ENCODE measurements at regions not wholly inside any gene's neighbourhood (a gene's known extent, or its start where the extent isn't known, plus 50 kb on each side); places are given as distances from the start of the nearest gene placed in this dataset.
"Not testable (repeated sequence)": the region's sequence is repeated elsewhere in the genome, so short reads cannot be mapped to it uniquely, and the experiment has no call there.

- Histone ChIP-seq H3K9me3 (ENCODE audit: control insufficient read depth in 1 of 2, low read length in 2 of 2) (no peaks in the 10 kb centered on the region), H3K27ac (ENCODE audit: low read depth, low read length) (no peak overlapping the region), H3K36me3 (ENCODE audit: insufficient read depth, low read length) (no peaks in the 10 kb centered on the region), H3K27me3 (ENCODE audit: insufficient read depth, low read length) (no peaks in the 10 kb centered on the region), H3K4me3 (ENCODE audit: low read length in 2 of 2) (no peak overlapping the region), H3K4me1 (ENCODE audit: insufficient read depth, low read length) (no peaks in the 10 kb centered on the region)
- intact Hi-C loops (cut with micrococcal nuclease) = no loop called here
- H3K27ac Mint-ChIP-seq = no peak overlapping the region
- POLR2A ChIA-PET (ENCODE audit: partially characterized antibody) = no interaction called here
- CTCF ChIA-PET (ENCODE audit: partially characterized antibody) = no interaction called here
- H3K27me3 Mint-ChIP-seq = no peaks in the 10 kb centered on the region
- no peak for DNase-seq
- no peaks in the 10 kb centered on the region for H3K36me3 Mint-ChIP-seq
- no peaks in the 10 kb centered on the region for H3K4me1 Mint-ChIP-seq
- no peak overlapping the region for H3K4me3 Mint-ChIP-seq
- H3K9me3 Mint-ChIP-seq = peaks cover 0 to 6% (median 0%) of the 10 kb centered on the region in 8 donors
These were observed 221.0 kb upstream of the ANKRD50 start for GRCh38 chr4:124933521-124933920.

- H3K4me1 Mint-ChIP-seq = no peaks in the 10 kb centered on the region
- Histone ChIP-seq H3K9me3 (ENCODE audit: control insufficient read depth in 1 of 2, low read length in 2 of 2) (no peaks in the 10 kb centered on the region), H3K27ac (ENCODE audit: low read depth, low read length) (no peak overlapping the region), H3K27me3 (ENCODE audit: insufficient read depth, low read length) (no peaks in the 10 kb centered on the region), H3K4me3 (ENCODE audit: low read length in 2 of 2) (no peak overlapping the region), H3K4me1 (ENCODE audit: insufficient read depth, low read length) (no peaks in the 10 kb centered on the region), H3K36me3 (ENCODE audit: insufficient read depth, low read length) (no peaks in the 10 kb centered on the region)
- H3K27ac Mint-ChIP-seq = no peak overlapping the region
- CTCF ChIA-PET (ENCODE audit: partially characterized antibody) = no interaction called here
- POLR2A ChIA-PET (ENCODE audit: partially characterized antibody) = no interaction called here
- H3K36me3 Mint-ChIP-seq = no peaks in the 10 kb centered on the region
- intact Hi-C loops (cut with micrococcal nuclease) = no loop called here
- no peaks in the 10 kb centered on the region for H3K27me3 Mint-ChIP-seq
- no peak for DNase-seq
- no peak overlapping the region for H3K4me3 Mint-ChIP-seq
- peaks cover 0 to 6% (median under 1%) of the 10 kb centered on the region in 8 donors for H3K9me3 Mint-ChIP-seq
These were observed 219.9 kb upstream of the ANKRD50 start for GRCh38 chr4:124932447-124932846.

DNA sequence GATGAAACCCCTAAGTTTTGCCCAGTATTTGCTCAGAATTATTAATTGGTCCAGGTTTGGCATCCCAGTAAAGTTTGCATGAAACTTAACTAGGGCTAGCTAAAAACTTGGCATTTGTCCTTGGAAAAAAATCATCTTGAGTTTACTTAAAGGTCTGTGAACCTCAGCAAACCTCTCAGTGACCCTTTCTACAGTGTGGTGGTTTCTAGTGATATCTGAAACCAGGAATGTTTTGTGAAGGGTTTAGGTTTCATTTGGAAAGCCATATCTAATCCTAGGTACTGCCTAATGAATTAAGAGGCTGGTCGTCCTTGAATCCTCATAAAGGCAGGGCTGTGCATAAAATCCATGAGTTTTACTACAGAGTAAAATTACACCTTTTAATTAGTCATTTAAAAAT lies 218.5 kb upstream of the ANKRD50 start:
- no peak overlapping the region for H3K4me3 ChIP-seq (ENCODE audit: low read length in 2 of 2)
- H3K9me3 ChIP-seq (ENCODE audit: control insufficient read depth in 1 of 2, low read length in 2 of 2) = no peaks in the 10 kb centered on the region
- ChIA-PET CTCF (ENCODE audit: partially characterized antibody) (no interaction called here), POLR2A (ENCODE audit: partially characterized antibody) (no interaction called here)
- Mint-ChIP-seq H3K9me3 (peaks cover 0 to 3% (median 0%) of the 10 kb centered on the region in 8 donors), H3K36me3 (no peaks in the 10 kb centered on the region), H3K4me3 (no peak overlapping the region), H3K27me3 (no peaks in the 10 kb centered on the region), H3K27ac (no peak overlapping the region), H3K4me1 (no peaks in the 10 kb centered on the region)
- H3K4me1 ChIP-seq (ENCODE audit: insufficient read depth, low read length) = no peaks in the 10 kb centered on the region
- H3K36me3 ChIP-seq (ENCODE audit: insufficient read depth, low read length) = no peaks in the 10 kb centered on the region
- intact Hi-C loops (cut with micrococcal nuclease) = no loop called here
- H3K27ac ChIP-seq (ENCODE audit: low read depth, low read length) = no peak overlapping the region
- DNase-seq = no peak
- no peaks in the 10 kb centered on the region for H3K27me3 ChIP-seq (ENCODE audit: insufficient read depth, low read length)

DNA sequence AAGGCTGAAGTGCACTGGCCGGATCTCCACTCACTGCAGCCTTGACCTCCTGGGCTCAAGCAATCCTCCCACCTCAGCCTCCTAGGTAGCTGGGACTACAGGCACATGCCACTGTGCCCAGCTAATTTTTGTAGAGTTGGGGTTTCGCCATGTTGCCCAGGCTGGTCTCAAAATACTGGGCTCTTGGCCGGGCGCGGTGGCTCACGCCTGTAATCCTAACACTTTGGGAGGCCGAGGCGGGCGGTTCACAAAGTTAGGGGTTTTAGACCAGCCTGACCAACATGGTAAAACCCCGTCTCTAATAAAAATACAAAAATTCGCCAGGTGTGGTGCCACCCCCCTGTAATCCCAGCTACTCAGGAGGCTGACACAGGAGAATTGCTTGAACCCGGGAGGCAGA lies 210.2 kb upstream of the ANKRD50 start:
- DNase-seq; H3K27me3 Mint-ChIP-seq; H3K4me3 Mint-ChIP-seq; H3K4me1 Mint-ChIP-seq; CTCF ChIA-PET (ENCODE audit: partially characterized antibody); H3K4me1 ChIP-seq (ENCODE audit: insufficient read depth, low read length); H3K27ac ChIP-seq (ENCODE audit: low read depth, low read length); H3K27me3 ChIP-seq (ENCODE audit: insufficient read depth, low read length); H3K36me3 ChIP-seq (ENCODE audit: insufficient read depth, low read length); intact Hi-C loops (cut with micrococcal nuclease); POLR2A ChIA-PET (ENCODE audit: partially characterized antibody); H3K27ac Mint-ChIP-seq; H3K36me3 Mint-ChIP-seq; H3K9me3 Mint-ChIP-seq; H3K4me3 ChIP-seq (ENCODE audit: low read length in 2 of 2); H3K9me3 ChIP-seq (ENCODE audit: control insufficient read depth in 1 of 2, low read length in 2 of 2): not testable (repeated sequence)

GRCh38 chr4:124918559-124919122 lies 206.1 kb upstream of the ANKRD50 start:
- Mint-ChIP-seq H3K36me3 (no peaks in the 10 kb centered on the region), H3K4me3 (no peak overlapping the region), H3K27ac (no peak overlapping the region), H3K9me3 (peaks cover 0 to 23% (median 4%) of the 10 kb centered on the region in 8 donors), H3K4me1 (no peaks in the 10 kb centered on the region), H3K27me3 (no peaks in the 10 kb centered on the region)
- H3K9me3 ChIP-seq (ENCODE audit: control insufficient read depth in 1 of 2, low read length in 2 of 2) = no peaks in the 10 kb centered on the region
- H3K36me3 ChIP-seq (ENCODE audit: insufficient read depth, low read length) = no peaks in the 10 kb centered on the region
- CTCF ChIA-PET (ENCODE audit: partially characterized antibody) = no interaction called here
- no peak overlapping the region for H3K27ac ChIP-seq (ENCODE audit: low read depth, low read length)
- H3K4me3 ChIP-seq (ENCODE audit: low read length in 2 of 2) = no peak overlapping the region
- intact Hi-C loops (cut with micrococcal nuclease) = no loop called here
- no peak for DNase-seq
- POLR2A ChIA-PET (ENCODE audit: partially characterized antibody) = no interaction called here
- H3K27me3 ChIP-seq (ENCODE audit: insufficient read depth, low read length) = no peaks in the 10 kb centered on the region
- H3K4me1 ChIP-seq (ENCODE audit: insufficient read depth, low read length) = no peaks in the 10 kb centered on the region

DNA sequence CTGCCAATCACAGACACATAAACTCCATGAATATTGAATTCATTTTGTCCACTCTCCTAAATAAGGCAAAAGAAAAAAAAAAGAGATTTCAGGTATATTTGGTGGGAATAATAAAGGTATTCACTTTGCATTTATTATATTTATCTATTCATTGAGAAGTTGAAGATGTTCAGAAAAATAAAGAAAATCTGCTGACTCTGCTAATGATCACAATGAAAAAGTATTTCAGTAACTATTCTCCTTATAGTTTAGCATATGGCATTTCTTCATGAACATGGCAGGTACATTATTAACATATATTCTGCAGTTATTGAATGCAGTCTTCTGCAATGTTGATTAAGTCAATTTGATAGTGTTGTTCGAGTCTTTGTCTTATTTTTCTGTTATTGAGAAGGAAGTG lies 202.5 kb upstream of the ANKRD50 start:
- no peak overlapping the region for H3K4me3 Mint-ChIP-seq
- intact Hi-C loops (cut with micrococcal nuclease) = no loop called here
- Histone ChIP-seq H3K27me3 (ENCODE audit: insufficient read depth, low read length) (no peaks in the 10 kb centered on the region), H3K36me3 (ENCODE audit: insufficient read depth, low read length) (no peaks in the 10 kb centered on the region), H3K27ac (ENCODE audit: low read depth, low read length) (no peak overlapping the region), H3K4me1 (ENCODE audit: insufficient read depth, low read length) (no peaks in the 10 kb centered on the region), H3K9me3 (ENCODE audit: control insufficient read depth in 1 of 2, low read length in 2 of 2) (no peaks in the 10 kb centered on the region), H3K4me3 (ENCODE audit: low read length in 2 of 2) (no peak overlapping the region)
- H3K9me3 Mint-ChIP-seq = peaks cover 0 to 37% (median 17%) of the 10 kb centered on the region in 8 donors
- no peaks in the 10 kb centered on the region for H3K27me3 Mint-ChIP-seq
- ChIA-PET CTCF (ENCODE audit: partially characterized antibody) (interaction anchor here (0.7 kb wide), 1 partner anchor 73 kb away, joined by 3 read pairs; no protein-coding TSS in a partner anchor), POLR2A (ENCODE audit: partially characterized antibody) (no interaction called here)
- no peak for DNase-seq
- no peaks in the 10 kb centered on the region for H3K36me3 Mint-ChIP-seq
- H3K27ac Mint-ChIP-seq = no peak overlapping the region
- no peaks in the 10 kb centered on the region for H3K4me1 Mint-ChIP-seq

- Mint-ChIP-seq H3K27me3 (no peaks in the 10 kb centered on the region), H3K4me1 (no peaks in the 10 kb centered on the region), H3K27ac (no peak overlapping the region), H3K9me3 (peaks cover 0 to 37% (median 17%) of the 10 kb centered on the region in 8 donors), H3K4me3 (no peak overlapping the region), H3K36me3 (no peaks in the 10 kb centered on the region)
- no peaks in the 10 kb centered on the region for H3K4me1 ChIP-seq (ENCODE audit: insufficient read depth, low read length)
- no peaks in the 10 kb centered on the region for H3K9me3 ChIP-seq (ENCODE audit: control insufficient read depth in 1 of 2, low read length in 2 of 2)
- no peaks in the 10 kb centered on the region for H3K27me3 ChIP-seq (ENCODE audit: insufficient read depth, low read length)
- no peaks in the 10 kb centered on the region for H3K36me3 ChIP-seq (ENCODE audit: insufficient read depth, low read length)
- intact Hi-C loops (cut with micrococcal nuclease) = no loop called here
- H3K27ac ChIP-seq (ENCODE audit: low read depth, low read length) = no peak overlapping the region
- ChIA-PET POLR2A (ENCODE audit: partially characterized antibody) (no interaction called here), CTCF (ENCODE audit: partially characterized antibody) (no interaction called here)
- H3K4me3 ChIP-seq (ENCODE audit: low read length in 2 of 2) = no peak overlapping the region
- no peak for DNase-seq
These were observed 200.7 kb upstream of the ANKRD50 start for GRCh38 chr4:124913237-124913636.

GRCh38 chr4:124910327-124910726 lies 197.8 kb upstream of the ANKRD50 start:
- Histone ChIP-seq H3K4me1 (ENCODE audit: insufficient read depth, low read length) (no peaks in the 10 kb centered on the region), H3K4me3 (ENCODE audit: low read length in 2 of 2) (no peak overlapping the region), H3K27me3 (ENCODE audit: insufficient read depth, low read length) (no peaks in the 10 kb centered on the region), H3K36me3 (ENCODE audit: insufficient read depth, low read length) (no peaks in the 10 kb centered on the region), H3K9me3 (ENCODE audit: control insufficient read depth in 1 of 2, low read length in 2 of 2) (no peaks in the 10 kb centered on the region), H3K27ac (ENCODE audit: low read depth, low read length) (no peak overlapping the region)
- Mint-ChIP-seq H3K27me3 (no peaks in the 10 kb centered on the region), H3K4me1 (no peaks in the 10 kb centered on the region), H3K9me3 (peaks cover 0 to 35% (median 16%) of the 10 kb centered on the region in 8 donors), H3K36me3 (no peaks in the 10 kb centered on the region), H3K27ac (no peak overlapping the region), H3K4me3 (no peak overlapping the region)
- DNase-seq = no peak
- ChIA-PET CTCF (ENCODE audit: partially characterized antibody) (no interaction called here), POLR2A (ENCODE audit: partially characterized antibody) (no interaction called here)
- intact Hi-C loops (cut with micrococcal nuclease) = no loop called here
